ENCODE measurements at regions not wholly inside any gene's neighbourhood (a gene's known extent, or its start where the extent isn't known, plus 50 kb on each side); places are given as distances from the start of the nearest gene placed in this dataset.

GRCh38 chr20:60330461-60330860 lies 372.2 kb downstream of the CDH26 start:
- TF ChIP-seq REST (IDR thresholded peaks at IDR 0.05; ENCODE audit: insufficient read depth in 1 of 2, low read depth in 2 of 2, low read length in 2 of 2): no peak
- TF ChIP-seq SIN3A (IDR thresholded peaks at IDR 0.05; ENCODE audit: borderline replicate concordance, insufficient read depth, low read length): no peak
- TF ChIP-seq TAF1 (IDR thresholded peaks at IDR 0.05; ENCODE audit: borderline replicate concordance, insufficient read depth, low read length): no peak
- TF ChIP-seq POLR2AphosphoS5 (IDR thresholded peaks at IDR 0.05; ENCODE audit: low read depth, low read length): no peak

All from PFSK-1 (cell line).